Vagina (tissue), 2 donors: ENCODE measurements at regions not wholly inside any gene's neighbourhood (a gene's known extent, or its start where the extent isn't known, plus 50 kb on each side); places are given as distances from the start of the nearest gene placed in this dataset.

ENCODE experiments used
- DNase-seq, 2 donors: peaks; one replicate each; pipeline ENCODE4 v3.0.0-alpha.2; 2017; ENCODE audit errors: extremely low spot score in 2 of 2
- H3K27ac ChIP-seq: fragments of 200-600 bp; sonication (generic); one replicate; pipeline ENCODE4 v1.5.1; 2019
- H3K27me3 ChIP-seq: fragments of 200-600 bp; sonication (generic); one replicate; pipeline ENCODE4 v1.5.1; 2019
- H3K36me3 ChIP-seq, 2 donors: fragments of 200-600 bp; sonication (generic); one replicate each; pipeline ENCODE4 v1.5.1; 2017 to 2019
- H3K4me1 ChIP-seq: fragments of 200-600 bp; sonication (generic); one replicate; pipeline ENCODE4 v1.5.1; 2019
- H3K4me3 ChIP-seq, 2 donors: fragments of 200-600 bp; sonication (generic); 1 replicate in 1 of 2; 2 replicates in 1 of 2; pipeline ENCODE4 v1.5.1; 2016 to 2019
- H3K9me3 ChIP-seq: fragments of 200-600 bp; sonication (generic); one replicate; pipeline ENCODE4 v1.5.1; 2019
- POLR2A ChIP-seq, 2 donors: fragments of 450-650 bp; IDR thresholded peaks; one replicate each; pipeline ENCODE4 v1.6.1; 2017; ENCODE audit warnings: antibody characterized with exemption in 2 of 2, mild to moderate bottlenecking in 2 of 2, moderate library complexity in 2 of 2
- POLR2AphosphoS5 ChIP-seq, 2 donors: sonication (generic); formaldehyde crosslinking; IDR thresholded peaks; one replicate each; pipeline ENCODE4 v1.9.0; 2017; ENCODE audit warnings: antibody characterized with exemption in 2 of 2, mild to moderate bottlenecking in 2 of 2, low read depth in 1 of 2; ENCODE audit not compliant: insufficient read depth in 1 of 2
- intact Hi-C: fragments of 100-400 bp; cut with DNase I; formaldehyde crosslinking; loops from one replicate; pipeline ENCODE4 v1.15.1; 2023
- TF ChIP-seq, protein P1 (sequence below), 3 experiments: fragments of 450-650 bp in 2 of 3; fragments of 200-600 bp in 1 of 3; sonication (generic) in 1 of 3; IDR thresholded peaks; one replicate each; pipeline ENCODE4 v1.5.1; 2017 to 2019; ENCODE audit warnings: antibody characterized with exemption in 3 of 3, mild to moderate bottlenecking in 2 of 3, moderate library complexity in 2 of 3

DNA sequence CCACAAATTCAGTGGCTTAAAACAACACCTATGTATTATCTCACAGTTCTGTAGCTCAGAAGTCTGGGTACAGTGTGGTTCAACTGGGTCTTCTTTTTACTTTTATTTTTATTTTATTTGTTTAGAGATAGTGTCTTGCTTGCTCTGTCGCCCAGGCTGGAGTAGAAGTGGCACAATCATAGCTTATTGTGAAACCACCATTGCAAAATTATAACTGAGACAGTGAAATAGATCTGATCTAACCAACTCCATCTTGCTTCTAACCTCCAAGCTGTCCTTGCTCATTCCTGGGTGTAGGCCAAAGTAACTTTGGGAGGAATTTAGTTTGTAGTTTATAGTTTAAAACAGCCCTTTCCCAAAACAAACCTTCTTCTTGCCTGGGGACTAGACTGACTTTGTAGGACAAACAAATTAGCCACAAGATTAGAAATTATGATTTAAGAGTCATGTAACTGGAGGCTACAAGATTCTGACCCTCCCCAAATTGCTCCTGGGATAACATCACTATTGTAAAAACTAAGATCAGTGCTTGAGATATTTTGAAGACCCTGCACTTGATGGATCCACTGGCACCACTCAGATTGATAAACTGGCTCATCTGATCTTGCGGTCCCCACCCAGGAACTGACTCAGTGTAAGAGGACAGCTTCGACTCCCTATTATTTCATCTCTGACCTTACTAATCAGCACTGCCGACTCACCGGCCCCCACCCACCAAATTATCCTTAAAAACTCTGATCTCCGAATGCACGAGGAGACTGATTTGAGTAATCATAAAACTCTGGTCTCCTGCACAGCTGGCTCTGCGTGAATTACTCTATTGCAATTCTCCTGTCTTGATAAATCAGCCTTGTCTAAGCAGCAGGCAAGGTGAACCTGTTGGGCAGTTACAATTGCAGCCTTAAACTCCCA is 193.4 kb upstream of the CDYL start:
- Histone ChIP-seq H3K27ac (peak overlapping the region; percentile 55), H3K27me3 (no peaks in the 10 kb centered on the region), H3K9me3 (no peaks in the 10 kb centered on the region), H3K4me1 (peaks cover 31% of the 10 kb centered on the region), H3K4me3 (no peak overlapping the region), H3K36me3 (no peaks in the 10 kb centered on the region)
- peak in 1 of 2 donors; percentile 65 for DNase-seq
- intact Hi-C loops = no loop called here
- TF ChIP-seq, protein P1, sequence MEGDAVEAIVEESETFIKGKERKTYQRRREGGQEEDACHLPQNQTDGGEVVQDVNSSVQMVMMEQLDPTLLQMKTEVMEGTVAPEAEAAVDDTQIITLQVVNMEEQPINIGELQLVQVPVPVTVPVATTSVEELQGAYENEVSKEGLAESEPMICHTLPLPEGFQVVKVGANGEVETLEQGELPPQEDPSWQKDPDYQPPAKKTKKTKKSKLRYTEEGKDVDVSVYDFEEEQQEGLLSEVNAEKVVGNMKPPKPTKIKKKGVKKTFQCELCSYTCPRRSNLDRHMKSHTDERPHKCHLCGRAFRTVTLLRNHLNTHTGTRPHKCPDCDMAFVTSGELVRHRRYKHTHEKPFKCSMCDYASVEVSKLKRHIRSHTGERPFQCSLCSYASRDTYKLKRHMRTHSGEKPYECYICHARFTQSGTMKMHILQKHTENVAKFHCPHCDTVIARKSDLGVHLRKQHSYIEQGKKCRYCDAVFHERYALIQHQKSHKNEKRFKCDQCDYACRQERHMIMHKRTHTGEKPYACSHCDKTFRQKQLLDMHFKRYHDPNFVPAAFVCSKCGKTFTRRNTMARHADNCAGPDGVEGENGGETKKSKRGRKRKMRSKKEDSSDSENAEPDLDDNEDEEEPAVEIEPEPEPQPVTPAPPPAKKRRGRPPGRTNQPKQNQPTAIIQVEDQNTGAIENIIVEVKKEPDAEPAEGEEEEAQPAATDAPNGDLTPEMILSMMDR (IDR thresholded peaks at IDR 0.05) = no peak
- TF ChIP-seq POLR2AphosphoS5 (IDR thresholded peaks at IDR 0.05; ENCODE audit: insufficient read depth in 1 of 2, low read depth in 1 of 2) (no peak), POLR2A (IDR thresholded peaks at IDR 0.05) (no peak)

DNA sequence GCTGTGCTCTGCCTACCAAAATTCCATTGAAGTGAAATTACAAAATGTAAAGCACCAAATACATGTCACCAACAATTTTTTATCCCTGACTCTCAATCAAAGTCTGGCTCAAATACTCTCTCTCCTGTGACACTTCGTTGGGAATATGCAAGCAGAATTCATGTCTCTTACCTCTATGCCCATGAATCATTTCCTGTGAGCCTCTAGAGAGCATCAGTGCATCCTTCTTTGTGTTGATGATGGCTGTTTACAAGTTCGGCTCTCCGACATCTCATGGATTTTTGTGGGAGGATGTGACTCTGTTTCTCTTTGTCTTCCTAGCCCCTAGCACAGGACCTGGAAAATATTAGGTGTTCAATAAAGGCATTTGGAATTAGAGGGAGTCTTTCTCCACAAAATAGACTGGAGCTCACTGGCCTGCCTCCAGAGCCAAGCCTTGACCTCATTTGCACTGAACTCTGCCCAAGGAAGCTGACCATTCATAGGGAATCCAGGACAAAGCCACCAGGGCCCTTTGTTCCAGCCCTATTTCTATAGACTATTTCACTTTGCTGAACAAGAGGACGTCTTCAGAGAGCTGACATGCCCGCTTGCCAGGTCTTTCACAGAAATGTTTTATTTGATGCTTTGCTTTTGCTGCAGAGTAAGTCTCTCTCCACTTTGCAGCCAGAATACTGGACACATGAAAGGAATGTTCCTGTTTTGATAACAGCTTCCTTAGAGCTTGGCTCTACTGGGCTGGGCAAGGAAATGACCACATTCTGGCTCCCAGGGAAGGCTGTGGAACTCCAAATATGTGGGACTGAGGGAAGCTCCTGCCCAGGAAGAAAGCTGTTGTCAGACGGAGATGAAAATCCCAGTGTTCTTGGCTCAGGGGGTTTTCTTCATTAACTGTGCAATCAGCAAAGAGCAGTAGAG is 194.5 kb upstream of the CDYL start:
- peak in 1 of 2 donors; percentile 56 for DNase-seq
- Histone ChIP-seq H3K9me3 (no peaks in the 10 kb centered on the region), H3K27ac (peak overlapping the region; percentile 56), H3K36me3 (no peaks in the 10 kb centered on the region), H3K4me1 (peaks cover 38% of the 10 kb centered on the region), H3K27me3 (no peaks in the 10 kb centered on the region), H3K4me3 (no peak overlapping the region)
- TF ChIP-seq POLR2AphosphoS5 (IDR thresholded peaks at IDR 0.05; ENCODE audit: insufficient read depth in 1 of 2, low read depth in 1 of 2) (no peak), POLR2A (IDR thresholded peaks at IDR 0.05) (no peak)
- TF ChIP-seq, protein P1 (IDR thresholded peaks at IDR 0.05) = no peak
- intact Hi-C loops = no loop called here

DNA sequence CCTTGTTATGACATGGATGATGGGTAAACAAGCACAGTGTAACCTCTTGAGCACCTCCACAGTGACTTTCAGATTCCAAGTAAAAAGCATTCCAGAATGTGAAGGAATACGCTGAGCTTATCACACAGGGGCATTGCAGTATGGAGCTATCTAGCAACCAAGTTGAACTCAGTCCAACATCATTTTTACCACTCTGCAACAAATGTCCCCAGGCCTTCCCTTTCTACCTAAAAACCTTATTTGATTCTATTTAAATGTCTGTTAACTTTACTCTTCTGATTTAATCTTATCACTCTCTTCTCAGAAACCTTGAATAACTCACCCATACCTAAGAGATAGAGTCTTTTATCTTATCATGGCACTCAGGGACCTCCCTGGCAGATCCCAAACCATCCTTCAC is 195.8 kb upstream of the CDYL start:
- H3K4me3 ChIP-seq = no peak overlapping the region
- intact Hi-C loops = no loop called here
- H3K27me3 ChIP-seq = no peaks in the 10 kb centered on the region
- H3K9me3 ChIP-seq = no peaks in the 10 kb centered on the region
- H3K27ac ChIP-seq = no peak overlapping the region
- H3K4me1 ChIP-seq = peaks cover 38% of the 10 kb centered on the region
- TF ChIP-seq POLR2A (IDR thresholded peaks at IDR 0.05) = no peak
- no peak for TF ChIP-seq POLR2AphosphoS5 (IDR thresholded peaks at IDR 0.05; ENCODE audit: insufficient read depth in 1 of 2, low read depth in 1 of 2)
- TF ChIP-seq, protein P1 (IDR thresholded peaks at IDR 0.05) = no peak
- H3K36me3 ChIP-seq = no peaks in the 10 kb centered on the region
- DNase-seq = peak in 1 of 2 donors; percentile 27

DNA sequence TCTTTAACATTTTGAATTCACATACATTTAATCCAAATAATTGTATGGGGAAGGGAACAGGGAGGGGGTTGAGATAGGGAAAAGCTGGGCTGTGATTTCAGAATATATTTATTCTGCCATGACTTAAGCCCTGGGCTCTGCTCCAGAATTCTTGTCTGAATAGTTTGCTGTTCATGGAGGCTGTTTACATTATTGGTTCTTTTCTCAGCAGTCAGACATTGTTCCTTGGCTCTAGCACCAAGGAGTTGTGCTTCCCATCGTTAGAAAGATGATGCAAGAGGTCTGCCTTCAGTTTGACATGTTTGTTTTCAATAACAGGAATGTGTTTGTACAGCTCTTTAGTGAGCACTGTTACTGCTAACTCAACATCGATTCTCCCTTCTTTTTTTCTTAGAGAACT is 198.8 kb upstream of the CDYL start:
- Histone ChIP-seq H3K4me3 (no peak overlapping the region), H3K9me3 (no peaks in the 10 kb centered on the region), H3K36me3 (no peaks in the 10 kb centered on the region), H3K4me1 (peaks cover 21% of the 10 kb centered on the region), H3K27me3 (no peaks in the 10 kb centered on the region), H3K27ac (peak overlapping the region; percentile 39)
- peak in 1 of 2 donors; percentile 44 for DNase-seq
- TF ChIP-seq POLR2A (IDR thresholded peaks at IDR 0.05) = no peak
- TF ChIP-seq, protein P1 (IDR thresholded peaks at IDR 0.05) = no peak
- peak in 1 of 2 donors; percentile 72 for TF ChIP-seq POLR2AphosphoS5 (IDR thresholded peaks at IDR 0.05; ENCODE audit: insufficient read depth in 1 of 2, low read depth in 1 of 2)
- intact Hi-C loops = no loop called here
